ENCODE measurements at regions not wholly inside any gene's neighbourhood (a gene's known extent, or its start where the extent isn't known, plus 50 kb on each side); places are given as distances from the start of the nearest gene placed in this dataset.

DNA sequence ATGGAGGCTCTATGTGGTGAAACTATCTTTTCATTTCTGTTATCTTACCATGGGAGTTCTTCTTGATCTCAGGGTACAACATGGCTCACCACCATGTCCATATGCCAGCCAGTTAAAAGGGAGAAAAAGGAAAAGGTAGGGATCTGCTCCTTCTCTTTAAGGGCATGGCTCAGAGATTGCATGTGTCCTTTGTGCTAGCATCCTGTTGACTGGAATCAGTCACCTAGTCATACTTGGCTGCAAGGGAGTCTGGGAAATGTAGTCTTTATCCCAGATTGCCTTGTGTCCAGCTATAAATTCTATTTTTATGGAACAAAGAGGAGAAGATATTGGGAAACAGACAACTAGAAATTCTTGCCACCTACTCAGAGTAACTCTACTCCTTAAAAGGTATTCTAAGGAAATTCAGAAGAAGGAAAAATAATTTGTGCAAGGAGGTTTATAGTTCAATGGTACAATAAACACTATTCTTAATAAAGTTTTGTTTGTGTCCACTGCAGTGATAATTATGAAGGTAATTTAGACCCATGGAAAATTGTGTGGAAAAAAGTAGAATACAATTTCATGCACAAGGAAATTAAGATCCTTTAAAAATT lies 86.4 kb upstream of the RPH3A start:
- TF ChIP-seq, protein P1, sequence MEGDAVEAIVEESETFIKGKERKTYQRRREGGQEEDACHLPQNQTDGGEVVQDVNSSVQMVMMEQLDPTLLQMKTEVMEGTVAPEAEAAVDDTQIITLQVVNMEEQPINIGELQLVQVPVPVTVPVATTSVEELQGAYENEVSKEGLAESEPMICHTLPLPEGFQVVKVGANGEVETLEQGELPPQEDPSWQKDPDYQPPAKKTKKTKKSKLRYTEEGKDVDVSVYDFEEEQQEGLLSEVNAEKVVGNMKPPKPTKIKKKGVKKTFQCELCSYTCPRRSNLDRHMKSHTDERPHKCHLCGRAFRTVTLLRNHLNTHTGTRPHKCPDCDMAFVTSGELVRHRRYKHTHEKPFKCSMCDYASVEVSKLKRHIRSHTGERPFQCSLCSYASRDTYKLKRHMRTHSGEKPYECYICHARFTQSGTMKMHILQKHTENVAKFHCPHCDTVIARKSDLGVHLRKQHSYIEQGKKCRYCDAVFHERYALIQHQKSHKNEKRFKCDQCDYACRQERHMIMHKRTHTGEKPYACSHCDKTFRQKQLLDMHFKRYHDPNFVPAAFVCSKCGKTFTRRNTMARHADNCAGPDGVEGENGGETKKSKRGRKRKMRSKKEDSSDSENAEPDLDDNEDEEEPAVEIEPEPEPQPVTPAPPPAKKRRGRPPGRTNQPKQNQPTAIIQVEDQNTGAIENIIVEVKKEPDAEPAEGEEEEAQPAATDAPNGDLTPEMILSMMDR (IDR thresholded peaks at IDR 0.05; ENCODE audit: low read depth, low read length, poor library complexity, severe bottlenecking): no peak
- TF ChIP-seq EZH2phosphoT487 (IDR thresholded peaks at IDR 0.05; ENCODE audit: borderline replicate concordance, low read length): no peak

All from DOHH2 (cell line).